Brain pericyte (primary cell): ENCODE measurements at regions not wholly inside any gene's neighbourhood (a gene's known extent, or its start where the extent isn't known, plus 50 kb on each side); places are given as distances from the start of the nearest gene placed in this dataset.
"Not testable (repeated sequence)": the region's sequence is repeated elsewhere in the genome, so short reads cannot be mapped to it uniquely, and the experiment has no call there.

Experiments used
- DNase-seq: peaks from one replicate; pipeline ENCODE4 v3.0.0-alpha.2; 2012; ENCODE audit warnings: low read depth, low spot score

DNA sequence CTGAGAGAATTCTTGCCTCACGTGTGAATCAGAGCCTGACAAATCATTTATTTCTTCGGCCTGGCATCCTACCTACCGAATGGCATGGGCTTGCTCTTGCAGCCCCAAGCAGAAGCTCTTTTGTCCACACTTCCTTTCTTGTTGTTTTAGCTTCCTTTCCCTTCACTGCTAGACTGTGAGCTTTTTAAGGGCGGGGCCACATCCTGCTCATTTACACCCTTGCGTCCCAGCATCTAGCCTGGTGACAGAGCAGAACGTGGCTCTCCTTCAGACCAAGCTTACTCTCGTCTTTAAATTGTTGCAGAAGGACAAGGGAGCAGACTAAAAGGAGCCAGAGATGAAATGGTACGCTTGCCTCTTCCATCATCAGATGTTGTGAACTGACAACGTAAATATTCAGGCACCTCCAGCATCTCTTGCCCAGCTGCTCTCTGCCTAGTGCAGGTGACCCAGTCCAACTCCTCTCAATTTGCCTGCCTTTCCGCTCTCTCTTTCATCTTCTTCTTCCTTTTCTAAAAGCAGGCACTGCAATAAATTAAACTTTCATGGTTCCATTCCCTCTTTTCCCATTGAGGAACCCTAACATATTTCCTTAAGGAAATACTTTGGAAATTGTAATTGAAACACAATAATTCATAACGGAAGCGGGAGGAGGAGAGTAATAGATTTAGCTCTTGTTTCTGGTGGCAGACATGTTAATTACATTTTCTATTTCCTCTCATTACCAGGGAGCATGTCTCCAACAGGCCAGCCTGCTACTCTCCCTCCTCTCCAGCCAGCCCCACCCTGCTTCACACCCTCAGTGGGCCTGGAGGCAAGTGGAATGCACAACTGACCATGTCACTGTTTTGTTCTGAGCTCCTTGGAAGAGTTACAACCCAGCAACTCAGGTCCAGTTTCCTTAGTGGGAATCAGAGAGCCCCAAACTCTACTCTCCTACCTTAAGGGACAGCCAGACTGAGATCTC lies 228.1 kb upstream of the TRIB2 start:
- no peak for DNase-seq

DNA sequence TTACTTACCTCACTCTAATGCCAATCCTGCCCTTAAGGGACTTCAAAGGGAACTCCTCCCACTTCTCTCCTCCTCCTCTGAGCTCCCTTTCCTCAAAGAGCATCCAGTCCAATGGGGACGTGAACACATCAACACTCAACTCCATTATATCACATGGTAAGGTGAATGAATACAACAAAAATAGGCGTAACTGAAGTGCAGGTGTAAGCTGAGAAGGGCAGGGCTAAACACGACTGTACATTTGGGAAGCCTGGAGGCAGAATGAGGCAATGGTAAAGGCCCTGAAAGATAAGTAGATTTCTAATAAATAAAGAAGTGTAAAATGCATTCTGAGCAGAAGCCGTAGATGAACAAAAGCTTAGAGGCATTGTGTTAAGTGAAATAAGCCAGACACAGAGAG lies 226.1 kb upstream of the TRIB2 start:
- no peak for DNase-seq

DNA sequence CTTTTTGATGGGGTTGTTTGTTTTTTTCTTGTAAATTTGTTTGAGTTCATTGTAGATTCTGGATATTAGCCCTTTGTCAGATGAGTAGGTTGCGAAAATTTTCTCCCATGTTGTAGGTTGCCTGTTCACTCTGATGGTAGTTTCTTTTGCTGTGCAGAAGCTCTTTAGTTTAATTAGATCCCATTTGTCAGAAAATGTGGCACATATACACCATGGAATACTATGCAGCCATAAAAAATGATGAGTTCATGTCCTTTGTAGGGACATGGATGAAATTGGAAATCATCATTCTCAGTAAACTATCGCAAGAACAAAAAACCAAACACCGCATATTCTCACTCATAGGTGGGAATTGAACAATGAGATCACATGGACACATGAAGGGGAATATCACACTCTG lies 224.4 kb upstream of the TRIB2 start:
- not testable (repeated sequence) for DNase-seq

GRCh38 chr2:12493031-12493513 lies 223.7 kb upstream of the TRIB2 start:
- no peak for DNase-seq

GRCh38 chr2:12495247-12495868 lies 221.4 kb upstream of the TRIB2 start:
- no peak for DNase-seq

DNA sequence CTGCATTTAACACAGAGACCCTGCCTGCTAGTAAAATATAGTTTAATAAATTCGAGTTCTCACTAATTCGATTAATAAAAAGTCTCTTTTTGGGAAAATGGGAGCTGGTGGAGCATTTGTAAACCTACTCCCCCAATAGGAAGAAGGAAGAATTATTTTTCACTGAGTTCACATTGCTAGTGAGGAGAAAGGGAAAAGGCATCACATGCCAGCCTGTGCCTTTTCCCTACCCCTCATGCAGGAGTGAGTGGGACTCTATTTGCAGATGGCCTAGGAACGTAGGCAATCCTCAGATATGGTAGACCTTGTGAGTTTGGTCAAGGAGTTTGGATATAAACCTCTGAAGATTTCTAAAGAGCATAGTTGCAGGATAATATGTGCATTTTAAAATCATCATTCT lies 218.4 kb upstream of the TRIB2 start:
- DNase-seq: no peak

GRCh38 chr2:12498704-12499103 lies 218.0 kb upstream of the TRIB2 start:
- no peak for DNase-seq

DNA sequence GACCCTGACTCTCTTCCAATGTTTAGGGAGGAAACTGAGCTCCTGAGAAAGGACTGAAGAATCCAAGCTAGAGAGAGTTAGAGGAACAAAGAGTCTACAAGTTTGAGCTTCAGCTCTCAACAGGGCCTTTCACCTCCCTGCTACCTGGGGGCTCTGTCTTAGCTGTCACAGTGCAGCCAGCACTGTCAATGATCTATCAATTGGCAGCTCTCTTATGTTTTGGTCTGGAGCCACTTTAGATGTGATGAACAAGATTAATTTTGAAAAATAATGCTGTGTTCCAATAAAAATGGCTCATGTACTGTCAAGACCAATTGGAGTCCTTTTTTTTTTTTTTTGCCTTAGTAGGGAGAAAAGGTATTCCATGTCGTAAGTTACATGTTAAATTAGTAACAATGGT lies 215.8 kb upstream of the TRIB2 start:
- no peak for DNase-seq

GRCh38 chr2:12501469-12502158 lies 215.1 kb upstream of the TRIB2 start:
- no peak for DNase-seq

- no peak for DNase-seq
These were observed 214.0 kb upstream of the TRIB2 start for GRCh38 chr2:12502759-12503158.

GRCh38 chr2:12504443-12504842 lies 212.3 kb upstream of the TRIB2 start:
- no peak for DNase-seq

- DNase-seq: no peak
These were observed 209.9 kb upstream of the TRIB2 start for GRCh38 chr2:12506846-12507245.

- DNase-seq: no peak
These were observed 209.4 kb upstream of the TRIB2 start for GRCh38 chr2:12507295-12507694.

DNA sequence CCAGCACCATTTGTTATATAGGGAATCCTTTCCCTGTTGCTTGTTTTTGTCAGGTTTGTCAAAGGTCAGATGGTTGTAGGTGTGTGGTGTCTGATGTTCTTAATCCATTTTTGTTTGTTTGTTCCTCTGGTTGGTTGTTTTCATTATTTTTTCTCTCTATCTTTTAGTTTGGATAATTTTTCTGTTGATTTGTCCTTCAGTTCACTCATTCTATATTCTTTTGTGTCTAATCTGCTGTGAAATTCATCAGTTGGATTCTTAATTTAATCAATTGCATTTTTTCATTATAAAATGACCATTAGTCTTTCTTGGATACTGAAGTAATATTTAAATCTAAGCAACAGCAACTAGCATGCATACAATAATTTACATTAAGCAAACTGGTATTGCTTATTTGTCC lies 206.7 kb upstream of the TRIB2 start:
- no peak for DNase-seq

DNA sequence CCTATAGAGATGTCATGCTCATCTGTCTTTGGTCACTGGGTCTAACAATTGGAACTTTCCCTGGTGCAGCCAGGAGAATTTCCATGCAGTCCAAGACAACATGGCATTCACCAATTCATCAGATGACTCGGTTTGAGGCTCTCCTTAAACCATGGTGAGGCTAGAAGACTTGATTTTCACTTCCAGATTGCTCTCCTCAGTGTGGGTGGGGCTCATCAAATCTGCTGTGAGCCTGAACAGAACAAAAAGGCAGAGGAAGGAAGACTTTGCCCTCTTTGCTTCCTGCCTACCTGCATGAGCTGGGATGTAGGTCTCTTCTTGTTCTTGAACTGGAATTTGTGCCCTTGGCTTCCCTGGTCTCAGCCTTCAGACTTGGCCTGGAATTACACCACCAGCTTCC lies 203.4 kb upstream of the TRIB2 start:
- no peak for DNase-seq

DNA sequence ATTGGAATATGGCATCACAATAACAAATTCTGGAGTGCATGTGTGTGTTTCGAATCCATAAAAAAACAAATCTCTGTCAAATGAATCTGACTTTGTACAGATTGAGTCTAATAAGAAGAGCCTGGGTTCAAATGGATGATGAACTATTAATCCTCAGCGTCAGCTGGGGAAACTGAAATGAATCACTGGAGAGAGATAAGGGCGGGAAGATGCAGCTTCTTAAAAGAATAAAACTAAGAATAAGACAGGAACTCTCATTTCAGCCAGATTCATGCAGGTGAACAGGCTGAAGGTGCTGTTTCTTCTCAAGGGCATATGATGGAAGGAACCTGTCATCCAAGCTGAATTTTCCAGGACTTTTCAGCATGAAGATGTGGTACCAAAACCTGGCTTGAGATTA lies 202.6 kb upstream of the TRIB2 start:
- DNase-seq: no peak

DNA sequence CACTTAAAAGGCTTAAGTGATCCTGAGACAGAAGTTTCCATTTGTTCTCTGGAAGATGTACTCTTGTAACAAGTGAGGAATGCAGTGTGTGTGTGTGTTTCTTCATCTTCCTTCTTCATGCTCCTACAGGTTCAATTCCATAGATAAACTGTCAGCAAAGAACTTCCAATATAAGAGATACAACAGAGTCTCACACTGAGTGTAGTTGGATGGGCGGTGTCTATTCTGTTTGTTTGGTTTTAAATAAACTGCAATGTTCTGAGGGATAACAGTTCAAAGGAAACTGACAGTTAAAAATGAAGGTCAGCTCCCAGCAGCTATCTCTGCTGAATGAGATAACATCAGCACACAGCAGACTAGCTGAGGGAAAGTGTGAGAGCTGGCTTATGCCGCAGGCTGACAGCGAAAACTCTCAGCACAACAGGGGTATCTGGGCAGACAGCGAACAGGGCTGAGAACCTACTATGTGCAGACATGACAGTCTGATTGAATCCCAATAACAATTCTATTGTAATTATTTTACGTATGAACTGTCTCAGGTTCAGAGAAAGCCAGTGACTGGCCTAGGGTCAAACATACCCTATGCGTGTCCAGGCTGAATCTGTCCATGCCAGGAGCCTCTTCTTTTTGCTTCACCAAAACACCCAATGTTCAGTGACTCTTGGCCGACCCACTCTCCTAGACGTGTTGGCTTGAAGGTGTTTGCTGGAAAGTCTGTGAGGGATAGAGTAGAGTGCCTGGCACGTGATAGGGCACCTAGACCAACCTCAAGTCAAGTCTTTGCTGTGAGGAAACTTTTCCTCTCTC lies 201.9 kb upstream of the TRIB2 start:
- DNase-seq: no peak

GRCh38 chr2:12515871-12516270 lies 200.9 kb upstream of the TRIB2 start:
- DNase-seq: no peak

- no peak for DNase-seq
These were observed 183.3 kb upstream of the TRIB2 start for GRCh38 chr2:12533337-12534005.

- no peak for DNase-seq
These were observed 182.0 kb upstream of the TRIB2 start for GRCh38 chr2:12534646-12535263.

GRCh38 chr2:12536976-12537375 lies 179.8 kb upstream of the TRIB2 start:
- DNase-seq: no peak
